ENCODE measurements at regions not wholly inside any gene's neighbourhood (a gene's known extent, or its start where the extent isn't known, plus 50 kb on each side); places are given as distances from the start of the nearest gene placed in this dataset.

DNA sequence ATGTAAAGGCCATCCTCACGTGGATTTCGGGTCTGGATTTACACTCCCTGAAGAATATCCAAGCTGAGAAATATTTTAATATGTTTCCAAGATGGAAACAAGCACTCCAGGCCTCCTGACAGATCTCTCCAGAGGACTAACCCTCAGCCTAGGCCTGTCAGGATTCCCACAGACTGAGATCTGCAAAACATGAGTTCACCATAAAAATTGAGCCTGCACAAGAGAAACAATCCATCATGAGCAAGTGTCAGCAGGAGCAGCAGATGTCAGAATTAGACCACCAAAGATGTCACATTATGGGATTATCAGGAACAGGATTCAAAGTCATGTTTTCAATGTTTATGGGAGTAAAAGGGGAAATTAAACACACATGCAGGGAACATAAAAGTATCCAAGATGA, 191.3 kb downstream of the TFCP2L1 start:
- intact Hi-C loops (cut with micrococcal nuclease): no loop called here
- ChIA-PET CTCF (no interaction called here), POLR2A (no interaction called here)

GRCh38 chr2:121094101-121094500, 190.9 kb downstream of the TFCP2L1 start:
- Histone ChIP-seq H3K9me3 (ENCODE audit: control insufficient read depth in 2 of 3, low read length in 3 of 3) (no peaks in the 10 kb centered on the region), H3K4me1 (ENCODE audit: control insufficient read depth in 2 of 2, insufficient read depth in 2 of 2, low read length in 2 of 2) (no peaks in the 10 kb centered on the region), H3K27ac (ENCODE audit: low read depth, low read length) (no peak overlapping the region), H3K27me3 (ENCODE audit: control insufficient read depth in 2 of 2, insufficient read depth in 2 of 2, low read length in 2 of 2) (no peaks in the 10 kb centered on the region), H3K4me3 (ENCODE audit: low read length) (no peak overlapping the region), H3K36me3 (ENCODE audit: control insufficient read depth in 2 of 3, insufficient read depth in 3 of 3, low read length in 3 of 3) (no peaks in the 10 kb centered on the region)
- Mint-ChIP-seq H3K4me3 (no peak overlapping the region), H3K27me3 (peaks cover 0 to 13% (median 5%) of the 10 kb centered on the region in 5 donors), H3K36me3 (peaks cover 0 to 4% (median 0%) of the 10 kb centered on the region in 5 donors), H3K4me1 (no peaks in the 10 kb centered on the region), H3K27ac (no peak overlapping the region), H3K9me3 (peaks cover 0 to 5% (median 0%) of the 10 kb centered on the region in 11 donors)
- ChIA-PET CTCF (no interaction called here), POLR2A (no interaction called here)
- DNase-seq (no peak), ATAC-seq (no peak)
- intact Hi-C loops (cut with micrococcal nuclease): no loop called here

More for the DNA sequence above, 191.3 kb downstream of the TFCP2L1 start:
- H3K27ac ChIP-seq (ENCODE audit: low read depth, low read length): no peak overlapping the region
- no peaks in the 10 kb centered on the region for H3K9me3 ChIP-seq (ENCODE audit: control insufficient read depth in 2 of 3, low read length in 3 of 3)
- ATAC-seq (no peak), DNase-seq (no peak)
- Mint-ChIP-seq H3K27me3 (peaks cover 0 to 13% (median 5%) of the 10 kb centered on the region in 5 donors), H3K4me3 (no peak overlapping the region), H3K4me1 (no peaks in the 10 kb centered on the region), H3K27ac (no peak overlapping the region), H3K36me3 (peaks cover 0 to 4% (median 0%) of the 10 kb centered on the region in 5 donors), H3K9me3 (peaks cover 0 to 5% (median 0%) of the 10 kb centered on the region in 11 donors)
- no peaks in the 10 kb centered on the region for H3K4me1 ChIP-seq (ENCODE audit: control insufficient read depth in 2 of 2, insufficient read depth in 2 of 2, low read length in 2 of 2)
- H3K36me3 ChIP-seq (ENCODE audit: control insufficient read depth in 2 of 3, insufficient read depth in 3 of 3, low read length in 3 of 3): no peaks in the 10 kb centered on the region
- no peak overlapping the region for H3K4me3 ChIP-seq (ENCODE audit: low read length)
- no peaks in the 10 kb centered on the region for H3K27me3 ChIP-seq (ENCODE audit: control insufficient read depth in 2 of 2, insufficient read depth in 2 of 2, low read length in 2 of 2)

DNA sequence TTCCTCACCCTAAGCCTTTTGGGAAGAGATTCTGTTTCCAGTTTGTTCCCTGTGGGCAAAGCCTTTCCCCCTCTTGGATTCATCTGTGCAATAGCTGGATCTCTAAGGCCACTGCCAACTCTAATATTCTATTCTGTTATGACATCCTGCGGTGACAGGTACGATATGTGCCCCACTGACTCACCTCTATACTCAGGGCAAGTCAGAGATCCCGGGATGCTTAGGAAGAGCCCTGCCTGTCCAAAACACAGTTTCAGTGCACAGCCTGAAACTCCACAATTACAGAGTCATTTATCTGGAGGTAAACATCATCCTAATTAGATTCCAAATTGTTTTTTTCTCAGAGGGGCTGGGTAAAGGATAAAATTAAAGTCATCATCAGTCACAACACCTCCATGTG, 190.2 kb downstream of the TFCP2L1 start:
- intact Hi-C loops (cut with micrococcal nuclease): no loop called here
- H3K9me3 ChIP-seq (ENCODE audit: control insufficient read depth in 2 of 3, low read length in 3 of 3): no peaks in the 10 kb centered on the region
- H3K27ac ChIP-seq (ENCODE audit: low read depth, low read length): no peak overlapping the region
- H3K4me1 ChIP-seq (ENCODE audit: control insufficient read depth in 2 of 2, insufficient read depth in 2 of 2, low read length in 2 of 2): no peaks in the 10 kb centered on the region
- ChIA-PET CTCF (no interaction called here), POLR2A (no interaction called here)
- H3K36me3 Mint-ChIP-seq: peaks cover 0 to 4% (median 0%) of the 10 kb centered on the region in 5 donors
- peak overlapping the region in 1 of 10 donors; percentile 46 for H3K4me3 Mint-ChIP-seq
- no peaks in the 10 kb centered on the region for H3K27me3 ChIP-seq (ENCODE audit: control insufficient read depth in 2 of 2, insufficient read depth in 2 of 2, low read length in 2 of 2)
- ATAC-seq (no peak), DNase-seq (no peak)
- H3K9me3 Mint-ChIP-seq: peaks cover 0 to 5% (median 0%) of the 10 kb centered on the region in 11 donors
- H3K27me3 Mint-ChIP-seq: peaks cover 0 to 13% (median 5%) of the 10 kb centered on the region in 5 donors
- no peak overlapping the region for H3K27ac Mint-ChIP-seq
- H3K4me3 ChIP-seq (ENCODE audit: low read length): no peak overlapping the region
- H3K36me3 ChIP-seq (ENCODE audit: control insufficient read depth in 2 of 3, insufficient read depth in 3 of 3, low read length in 3 of 3): no peaks in the 10 kb centered on the region
- H3K4me1 Mint-ChIP-seq: no peaks in the 10 kb centered on the region

GRCh38 chr2:121095257-121096080, 189.5 kb downstream of the TFCP2L1 start:
- no peak overlapping the region for H3K4me3 ChIP-seq (ENCODE audit: low read length)
- no peaks in the 10 kb centered on the region for H3K36me3 ChIP-seq (ENCODE audit: control insufficient read depth in 2 of 3, insufficient read depth in 3 of 3, low read length in 3 of 3)
- no peak for DNase-seq
- no peak for ATAC-seq
- H3K9me3 ChIP-seq (ENCODE audit: control insufficient read depth in 2 of 3, low read length in 3 of 3): no peaks in the 10 kb centered on the region
- Mint-ChIP-seq H3K4me1 (no peaks in the 10 kb centered on the region), H3K4me3 (peak overlapping the region in 1 of 10 donors; percentile 46), H3K9me3 (peaks cover 0 to 5% (median 0%) of the 10 kb centered on the region in 11 donors), H3K27me3 (peaks cover 0 to 13% (median 5%) of the 10 kb centered on the region in 5 donors), H3K27ac (no peak overlapping the region), H3K36me3 (peaks cover 0 to 4% (median 0%) of the 10 kb centered on the region in 5 donors)
- ChIA-PET CTCF (no interaction called here), POLR2A (no interaction called here)
- no peaks in the 10 kb centered on the region for H3K27me3 ChIP-seq (ENCODE audit: control insufficient read depth in 2 of 2, insufficient read depth in 2 of 2, low read length in 2 of 2)
- intact Hi-C loops (cut with micrococcal nuclease): no loop called here
- H3K27ac ChIP-seq (ENCODE audit: low read depth, low read length): no peak overlapping the region
- H3K4me1 ChIP-seq (ENCODE audit: control insufficient read depth in 2 of 2, insufficient read depth in 2 of 2, low read length in 2 of 2): no peaks in the 10 kb centered on the region

- no peak overlapping the region for H3K4me3 ChIP-seq (ENCODE audit: low read length)
- Mint-ChIP-seq H3K9me3 (no peaks in the 10 kb centered on the region), H3K36me3 (no peaks in the 10 kb centered on the region), H3K4me1 (no peaks in the 10 kb centered on the region), H3K4me3 (no peak overlapping the region), H3K27me3 (peaks cover 0 to 9% (median 6%) of the 10 kb centered on the region in 5 donors), H3K27ac (no peak overlapping the region)
- no peaks in the 10 kb centered on the region for H3K36me3 ChIP-seq (ENCODE audit: control insufficient read depth in 2 of 3, insufficient read depth in 3 of 3, low read length in 3 of 3)
- ChIA-PET POLR2A (no interaction called here), CTCF (no interaction called here)
- H3K27ac ChIP-seq (ENCODE audit: low read depth, low read length): no peak overlapping the region
- intact Hi-C loops (cut with micrococcal nuclease): no loop called here
- DNase-seq (no peak), ATAC-seq (no peak)
- no peaks in the 10 kb centered on the region for H3K9me3 ChIP-seq (ENCODE audit: control insufficient read depth in 2 of 3, low read length in 3 of 3)
- no peaks in the 10 kb centered on the region for H3K4me1 ChIP-seq (ENCODE audit: control insufficient read depth in 2 of 2, insufficient read depth in 2 of 2, low read length in 2 of 2)
- no peaks in the 10 kb centered on the region for H3K27me3 ChIP-seq (ENCODE audit: control insufficient read depth in 2 of 2, insufficient read depth in 2 of 2, low read length in 2 of 2)
These were observed 188.4 kb downstream of the TFCP2L1 start for GRCh38 chr2:121096611-121097010.

DNA sequence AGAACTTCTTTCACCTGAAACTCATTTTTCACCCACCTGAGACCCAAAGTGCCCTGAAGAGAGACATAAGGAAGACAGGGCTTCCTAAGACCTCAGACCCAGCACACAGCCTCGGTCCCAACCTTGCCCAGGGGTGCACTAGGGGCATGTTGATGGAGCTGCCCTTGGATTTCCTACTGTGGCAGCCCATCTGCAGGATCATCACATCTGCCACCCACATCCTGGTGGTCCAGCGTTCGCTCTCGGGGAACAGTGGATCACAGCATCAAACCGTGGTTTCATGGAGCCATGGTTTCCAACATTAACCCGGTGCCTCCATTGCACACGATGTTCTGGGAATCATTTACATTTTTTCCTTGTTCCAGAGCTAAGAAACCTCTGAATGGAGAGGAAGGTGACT, 186.4 kb downstream of the TFCP2L1 start:
- Histone ChIP-seq H3K4me3 (ENCODE audit: low read length) (no peak overlapping the region), H3K36me3 (ENCODE audit: control insufficient read depth in 2 of 3, insufficient read depth in 3 of 3, low read length in 3 of 3) (no peaks in the 10 kb centered on the region), H3K27ac (ENCODE audit: low read depth, low read length) (no peak overlapping the region), H3K9me3 (ENCODE audit: control insufficient read depth in 2 of 3, low read length in 3 of 3) (no peaks in the 10 kb centered on the region), H3K27me3 (ENCODE audit: control insufficient read depth in 2 of 2, insufficient read depth in 2 of 2, low read length in 2 of 2) (no peaks in the 10 kb centered on the region), H3K4me1 (ENCODE audit: control insufficient read depth in 2 of 2, insufficient read depth in 2 of 2, low read length in 2 of 2) (no peaks in the 10 kb centered on the region)
- peaks cover 0 to 18% (median 11%) of the 10 kb centered on the region in 5 donors for H3K27me3 Mint-ChIP-seq
- ChIA-PET CTCF (no interaction called here), POLR2A (no interaction called here)
- H3K27ac Mint-ChIP-seq: no peak overlapping the region
- no peaks in the 10 kb centered on the region for H3K9me3 Mint-ChIP-seq
- H3K4me1 Mint-ChIP-seq: no peaks in the 10 kb centered on the region
- H3K36me3 Mint-ChIP-seq: no peaks in the 10 kb centered on the region
- H3K4me3 Mint-ChIP-seq: no peak overlapping the region
- ATAC-seq (no peak), DNase-seq (no peak)
- intact Hi-C loops (cut with micrococcal nuclease): no loop called here

All from naive thymus-derived CD4-positive, alpha-beta T cell (primary cell).